Ishikawa (cell line): ENCODE measurements at regions not wholly inside any gene's neighbourhood (a gene's known extent, or its start where the extent isn't known, plus 50 kb on each side); places are given as distances from the start of the nearest gene placed in this dataset.

Source experiments
- CEBPB ChIP-seq: IDR thresholded peaks from 2 replicates; pipeline ENCODE4 v1.6.1; 2012
- EP300 ChIP-seq: IDR thresholded peaks from 2 replicates; pipeline ENCODE4 v1.6.1; 2012; ENCODE audit warnings: borderline replicate concordance
- MAX ChIP-seq: IDR thresholded peaks from 2 replicates; pipeline ENCODE4 v1.6.1; 2012
- REST ChIP-seq: IDR thresholded peaks from 2 replicates; pipeline ENCODE4 v1.6.1; 2012; ENCODE audit warnings: low read depth, mild to moderate bottlenecking
- TAF1 ChIP-seq: IDR thresholded peaks from 2 replicates; pipeline ENCODE4 v1.6.1; 2012; ENCODE audit warnings: low read depth, mild to moderate bottlenecking

GRCh38 chr2:9091811-9092210, 88.3 kb upstream of the MBOAT2 start:
- TF ChIP-seq TAF1 (no peak), EP300 (no peak), MAX (no peak), REST (no peak), CEBPB (no peak)
